ENCODE measurements at regions not wholly inside any gene's neighbourhood (a gene's known extent, or its start where the extent isn't known, plus 50 kb on each side); places are given as distances from the start of the nearest gene placed in this dataset.

DNA sequence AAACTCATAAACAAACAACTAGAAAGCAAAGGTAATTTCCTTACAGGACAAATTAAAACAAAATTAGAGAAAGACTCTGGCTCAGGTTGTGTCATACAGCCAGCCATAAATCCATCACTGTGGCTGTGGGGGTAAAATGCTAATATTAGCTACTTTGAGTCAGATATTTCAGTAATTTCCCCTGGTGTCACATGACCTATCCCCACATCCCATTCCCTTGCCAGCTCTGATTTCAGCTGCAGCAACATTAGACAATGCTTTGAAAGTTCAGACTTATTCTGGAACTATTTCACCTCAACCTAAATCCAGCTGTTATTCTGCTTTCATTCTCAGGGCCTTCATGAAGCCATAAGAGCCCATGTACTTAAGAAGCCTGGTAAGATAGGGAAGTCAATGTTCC lies 55.3 kb downstream of the RPL10L start:
- no peak for TF ChIP-seq EZH2 (optimal IDR thresholded peaks at IDR 0.05; ENCODE audit: low read depth, low read length)
- TF ChIP-seq, protein P1, sequence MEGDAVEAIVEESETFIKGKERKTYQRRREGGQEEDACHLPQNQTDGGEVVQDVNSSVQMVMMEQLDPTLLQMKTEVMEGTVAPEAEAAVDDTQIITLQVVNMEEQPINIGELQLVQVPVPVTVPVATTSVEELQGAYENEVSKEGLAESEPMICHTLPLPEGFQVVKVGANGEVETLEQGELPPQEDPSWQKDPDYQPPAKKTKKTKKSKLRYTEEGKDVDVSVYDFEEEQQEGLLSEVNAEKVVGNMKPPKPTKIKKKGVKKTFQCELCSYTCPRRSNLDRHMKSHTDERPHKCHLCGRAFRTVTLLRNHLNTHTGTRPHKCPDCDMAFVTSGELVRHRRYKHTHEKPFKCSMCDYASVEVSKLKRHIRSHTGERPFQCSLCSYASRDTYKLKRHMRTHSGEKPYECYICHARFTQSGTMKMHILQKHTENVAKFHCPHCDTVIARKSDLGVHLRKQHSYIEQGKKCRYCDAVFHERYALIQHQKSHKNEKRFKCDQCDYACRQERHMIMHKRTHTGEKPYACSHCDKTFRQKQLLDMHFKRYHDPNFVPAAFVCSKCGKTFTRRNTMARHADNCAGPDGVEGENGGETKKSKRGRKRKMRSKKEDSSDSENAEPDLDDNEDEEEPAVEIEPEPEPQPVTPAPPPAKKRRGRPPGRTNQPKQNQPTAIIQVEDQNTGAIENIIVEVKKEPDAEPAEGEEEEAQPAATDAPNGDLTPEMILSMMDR (IDR thresholded peaks at IDR 0.05; ENCODE audit: low read length): no peak
- TF ChIP-seq EZH2phosphoT487 (IDR thresholded peaks at IDR 0.05; ENCODE audit: low read length): no peak
